Breast epithelium (tissue), 4 donors: ENCODE measurements at regions not wholly inside any gene's neighbourhood (a gene's known extent, or its start where the extent isn't known, plus 50 kb on each side); places are given as distances from the start of the nearest gene placed in this dataset.

ENCODE experiments used
- DNase-seq, 2 donors: peaks; one replicate each; pipeline ENCODE4 v3.0.0-alpha.2; 2019; ENCODE audit warnings: low spot score in 2 of 2
- H3K27ac ChIP-seq, 2 donors: fragments of 200-600 bp; sonication (generic) in 1 of 2; one replicate each; pipeline ENCODE4 v1.5.1; 2016 to 2019; ENCODE audit warnings: mild to moderate bottlenecking in 1 of 2
- H3K27me3 ChIP-seq, 2 donors: fragments of 200-600 bp; sonication (generic) in 1 of 2; one replicate each; pipeline versions ENCODE4 v1.5.1 to v1.6.0; 2017 to 2019; ENCODE audit warnings: control low read depth in 1 of 2, mild to moderate bottlenecking in 1 of 2
- H3K36me3 ChIP-seq: fragments of 200-600 bp; one replicate; pipeline ENCODE4 v1.5.1; 2019
- H3K4me1 ChIP-seq, 2 donors: fragments of 200-600 bp; sonication (generic); one replicate each; pipeline ENCODE4 v1.5.1; 2016 to 2019; ENCODE audit warnings: control low read depth in 1 of 2
- H3K4me3 ChIP-seq, 3 donors: fragments of 200-600 bp; sonication (generic); 1 replicate in 2 of 3; 2 replicates in 1 of 3; pipeline ENCODE4 v1.5.1; 2016 to 2019; ENCODE audit warnings: mild to moderate bottlenecking in 3 of 3, moderate library complexity in 2 of 3
- H3K9me3 ChIP-seq, 2 donors: fragments of 200-600 bp; sonication (generic) in 1 of 2; one replicate each; pipeline ENCODE4 v1.5.1; 2016 to 2019; ENCODE audit warnings: control low read depth in 1 of 2
- CTCF ChIP-seq, 3 donors: fragments of 450-650 bp; IDR thresholded peaks; one replicate each; pipeline ENCODE4 v1.5.1; 2016 to 2017; ENCODE audit warnings: antibody characterized with exemption in 3 of 3, mild to moderate bottlenecking in 3 of 3, moderate library complexity in 3 of 3
- POLR2A ChIP-seq: fragments of 450-650 bp; IDR thresholded peaks from one replicate; pipeline ENCODE4 v1.6.1; 2016; ENCODE audit warnings: antibody characterized with exemption, mild to moderate bottlenecking, moderate library complexity
- POLR2AphosphoS5 ChIP-seq, 3 donors: sonication (generic); formaldehyde crosslinking; IDR thresholded peaks; one replicate each; pipeline ENCODE4 v1.6.1; 2017; ENCODE audit warnings: antibody characterized with exemption in 3 of 3
- intact Hi-C: fragments of 100-400 bp; cut with DNase I; formaldehyde crosslinking; loops from one replicate; pipeline ENCODE4 v1.15.1; 2023; ENCODE audit warnings: low total_unique reads

GRCh38 chr1:208748387-208749165 is 504.4 kb upstream of the PLXNA2 start:
- Histone ChIP-seq H3K4me1 (no peaks in the 10 kb centered on the region), H3K36me3 (no peaks in the 10 kb centered on the region), H3K27me3 (no peaks in the 10 kb centered on the region), H3K4me3 (no peak overlapping the region), H3K9me3 (no peaks in the 10 kb centered on the region), H3K27ac (no peak overlapping the region)
- no peak for DNase-seq
- intact Hi-C loops = no loop called here
- TF ChIP-seq POLR2A (no peak), POLR2AphosphoS5 (IDR thresholded peaks at IDR 0.05) (no peak), CTCF (IDR thresholded peaks at IDR 0.05) (no peak)

GRCh38 chr1:208756339-208756981 is 512.3 kb upstream of the PLXNA2 start:
- Histone ChIP-seq H3K4me1 (no peaks in the 10 kb centered on the region), H3K4me3 (no peak overlapping the region), H3K27me3 (no peaks in the 10 kb centered on the region), H3K27ac (no peak overlapping the region), H3K9me3 (no peaks in the 10 kb centered on the region), H3K36me3 (no peaks in the 10 kb centered on the region)
- DNase-seq = no peak
- intact Hi-C loops = no loop called here
- TF ChIP-seq POLR2A (no peak), CTCF (IDR thresholded peaks at IDR 0.05) (no peak)

- Histone ChIP-seq H3K9me3 (no peaks in the 10 kb centered on the region), H3K4me1 (no peaks in the 10 kb centered on the region), H3K4me3 (no peak overlapping the region), H3K27ac (no peak overlapping the region), H3K36me3 (no peaks in the 10 kb centered on the region), H3K27me3 (no peaks in the 10 kb centered on the region)
- TF ChIP-seq POLR2A = no peak
- TF ChIP-seq CTCF (IDR thresholded peaks at IDR 0.05) = no peak
- TF ChIP-seq POLR2AphosphoS5 (IDR thresholded peaks at IDR 0.05) = no peak
- no peak for DNase-seq
- intact Hi-C loops = no loop called here
Observed at GRCh38 chr1:208757846-208758245, 513.7 kb upstream of the PLXNA2 start.

GRCh38 chr1:208759255-208759654 is 515.1 kb upstream of the PLXNA2 start:
- DNase-seq = no peak
- no peaks in the 10 kb centered on the region for H3K9me3 ChIP-seq
- no peaks in the 10 kb centered on the region for H3K36me3 ChIP-seq
- H3K4me1 ChIP-seq = no peaks in the 10 kb centered on the region
- H3K27me3 ChIP-seq = no peaks in the 10 kb centered on the region
- TF ChIP-seq CTCF (IDR thresholded peaks at IDR 0.05) (no peak), POLR2A (no peak), POLR2AphosphoS5 (IDR thresholded peaks at IDR 0.05) (no peak)
- intact Hi-C loops = no loop called here
- H3K27ac ChIP-seq = no peak overlapping the region
- H3K4me3 ChIP-seq = no peak overlapping the region

GRCh38 chr1:208763971-208764370 is 519.8 kb upstream of the PLXNA2 start:
- no peaks in the 10 kb centered on the region for H3K9me3 ChIP-seq
- H3K27ac ChIP-seq = no peak overlapping the region
- H3K36me3 ChIP-seq = no peaks in the 10 kb centered on the region
- no peak for TF ChIP-seq CTCF (IDR thresholded peaks at IDR 0.05)
- TF ChIP-seq POLR2A = no peak
- no peak for TF ChIP-seq POLR2AphosphoS5 (IDR thresholded peaks at IDR 0.05)
- no peaks in the 10 kb centered on the region for H3K4me1 ChIP-seq
- no peak for DNase-seq
- H3K27me3 ChIP-seq = no peaks in the 10 kb centered on the region
- intact Hi-C loops = no loop called here
- H3K4me3 ChIP-seq = no peak overlapping the region
